C4-2B (cell line): ENCODE measurements at regions not wholly inside any gene's neighbourhood (a gene's known extent, or its start where the extent isn't known, plus 50 kb on each side); places are given as distances from the start of the nearest gene placed in this dataset.

ENCODE experiments used
- CTCF ChIP-seq: fragments of 450-650 bp; conservative IDR thresholded peaks from 2 replicates; pipeline ENCODE4 v1.5.1; 2017; ENCODE audit warnings: mild to moderate bottlenecking
- ZFX ChIP-seq: fragments of 450-650 bp; IDR thresholded peaks from 2 replicates; pipeline ENCODE4 v1.6.1; 2017

GRCh38 chr18:67007085-67007484 lies 403.2 kb upstream of the CDH19 start:
- TF ChIP-seq CTCF, result no peak
- TF ChIP-seq ZFX, result no peak
